ENCODE measurements at regions not wholly inside any gene's neighbourhood (a gene's known extent, or its start where the extent isn't known, plus 50 kb on each side); places are given as distances from the start of the nearest gene placed in this dataset.

DNA sequence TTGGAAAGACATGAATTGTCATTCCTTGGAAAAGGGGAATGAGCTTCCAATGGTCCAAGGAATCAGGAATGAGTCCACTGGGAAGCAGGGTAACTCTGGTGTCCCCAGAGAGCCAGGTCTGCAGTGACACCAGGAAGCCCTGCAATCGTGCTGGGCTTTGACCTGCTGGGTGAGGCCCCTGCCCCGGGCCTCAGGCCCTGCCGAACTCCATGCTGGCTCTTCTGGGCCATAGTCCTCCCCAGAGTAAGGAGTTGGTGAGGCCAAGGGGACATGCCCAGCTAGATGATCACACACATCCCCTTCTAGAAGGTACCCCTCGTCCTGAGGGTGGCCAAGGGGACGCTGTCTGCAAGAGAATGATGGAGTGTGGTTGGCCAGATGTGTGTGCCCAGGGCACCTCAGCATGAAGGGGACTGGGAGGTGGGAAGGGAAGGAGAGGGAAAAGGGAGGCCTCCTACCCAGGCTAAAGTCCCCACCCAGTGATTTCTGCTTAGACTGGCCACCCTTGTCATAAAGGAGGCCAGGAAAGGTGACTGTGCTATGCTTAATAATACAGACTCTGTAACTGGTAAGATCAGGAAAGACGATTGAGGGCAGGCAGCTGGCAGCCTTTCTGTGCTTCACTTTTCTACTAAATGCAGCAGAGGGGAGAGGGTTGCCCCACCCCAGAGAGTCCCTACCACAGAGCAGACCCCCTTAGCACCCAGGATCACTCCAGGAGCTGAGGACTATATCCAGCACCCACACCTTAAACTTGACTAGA lies 119.3 kb downstream of the SNX5 start:
- TF ChIP-seq ZFP30 (CRISPR knock-in tag; IDR thresholded peaks at IDR 0.05), result no peak
- TF ChIP-seq ARNTL (CRISPR knock-in tag; IDR thresholded peaks at IDR 0.05; ENCODE audit: borderline replicate concordance, low read depth), result no peak
- TF ChIP-seq ESRRG (CRISPR knock-in tag; IDR thresholded peaks at IDR 0.05), result no peak
- TF ChIP-seq, protein P1, sequence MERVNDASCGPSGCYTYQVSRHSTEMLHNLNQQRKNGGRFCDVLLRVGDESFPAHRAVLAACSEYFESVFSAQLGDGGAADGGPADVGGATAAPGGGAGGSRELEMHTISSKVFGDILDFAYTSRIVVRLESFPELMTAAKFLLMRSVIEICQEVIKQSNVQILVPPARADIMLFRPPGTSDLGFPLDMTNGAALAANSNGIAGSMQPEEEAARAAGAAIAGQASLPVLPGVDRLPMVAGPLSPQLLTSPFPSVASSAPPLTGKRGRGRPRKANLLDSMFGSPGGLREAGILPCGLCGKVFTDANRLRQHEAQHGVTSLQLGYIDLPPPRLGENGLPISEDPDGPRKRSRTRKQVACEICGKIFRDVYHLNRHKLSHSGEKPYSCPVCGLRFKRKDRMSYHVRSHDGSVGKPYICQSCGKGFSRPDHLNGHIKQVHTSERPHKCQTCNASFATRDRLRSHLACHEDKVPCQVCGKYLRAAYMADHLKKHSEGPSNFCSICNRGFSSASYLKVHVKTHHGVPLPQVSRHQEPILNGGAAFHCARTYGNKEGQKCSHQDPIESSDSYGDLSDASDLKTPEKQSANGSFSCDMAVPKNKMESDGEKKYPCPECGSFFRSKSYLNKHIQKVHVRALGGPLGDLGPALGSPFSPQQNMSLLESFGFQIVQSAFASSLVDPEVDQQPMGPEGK (CRISPR knock-in tag; IDR thresholded peaks at IDR 0.05; ENCODE audit: borderline replicate concordance), result no peak
- no peak for TF ChIP-seq ZFP3 (CRISPR knock-in tag; IDR thresholded peaks at IDR 0.05)
- no peak for TF ChIP-seq ZNF565 (CRISPR knock-in tag; conservative IDR thresholded peaks at IDR 0.05; ENCODE audit: low read depth)
- no peak for TF ChIP-seq ZC3H10 (CRISPR knock-in tag; IDR thresholded peaks at IDR 0.05)
- TF ChIP-seq, protein P2, sequence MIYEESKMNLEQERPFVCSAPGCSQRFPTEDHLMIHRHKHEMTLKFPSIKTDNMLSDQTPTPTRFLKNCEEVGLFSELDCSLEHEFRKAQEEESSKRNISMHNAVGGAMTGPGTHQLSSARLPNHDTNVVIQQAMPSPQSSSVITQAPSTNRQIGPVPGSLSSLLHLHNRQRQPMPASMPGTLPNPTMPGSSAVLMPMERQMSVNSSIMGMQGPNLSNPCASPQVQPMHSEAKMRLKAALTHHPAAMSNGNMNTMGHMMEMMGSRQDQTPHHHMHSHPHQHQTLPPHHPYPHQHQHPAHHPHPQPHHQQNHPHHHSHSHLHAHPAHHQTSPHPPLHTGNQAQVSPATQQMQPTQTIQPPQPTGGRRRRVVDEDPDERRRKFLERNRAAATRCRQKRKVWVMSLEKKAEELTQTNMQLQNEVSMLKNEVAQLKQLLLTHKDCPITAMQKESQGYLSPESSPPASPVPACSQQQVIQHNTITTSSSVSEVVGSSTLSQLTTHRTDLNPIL (CRISPR knock-in tag; IDR thresholded peaks at IDR 0.05; ENCODE audit: low read depth), result no peak
- no peak for TF ChIP-seq BACH2 (CRISPR knock-in tag; IDR thresholded peaks at IDR 0.05; ENCODE audit: borderline replicate concordance)
- no peak for TF ChIP-seq TOX (CRISPR knock-in tag; IDR thresholded peaks at IDR 0.05; ENCODE audit: borderline replicate concordance)

Measured in SK-N-SH treated with all-trans-retinoic acid at 6 μM for 48 hours (cell line).